Uterus (tissue), 2 donors: ENCODE measurements at regions not wholly inside any gene's neighbourhood (a gene's known extent, or its start where the extent isn't known, plus 50 kb on each side); places are given as distances from the start of the nearest gene placed in this dataset.

ENCODE experiments used
- CTCF ChIP-seq, 4 experiments: fragments of 200-600 bp in 2 of 4; fragments of 450-650 bp in 2 of 4; sonication (generic) in 2 of 4; IDR thresholded peaks; one replicate each; pipeline ENCODE4 v1.5.1; 2016 to 2019; ENCODE audit warnings: antibody characterized with exemption in 4 of 4, mild to moderate bottlenecking in 2 of 4, moderate library complexity in 1 of 4
- POLR2A ChIP-seq, 2 donors: fragments of 450-650 bp; IDR thresholded peaks; one replicate each; pipeline ENCODE4 v1.6.1; 2016; ENCODE audit warnings: antibody characterized with exemption in 2 of 2, mild to moderate bottlenecking in 1 of 2, moderate library complexity in 1 of 2

GRCh38 chr5:85605381-85605780, 1012.4 kb upstream of the COX7C start:
- no peak for TF ChIP-seq CTCF (IDR thresholded peaks at IDR 0.05)
- TF ChIP-seq POLR2A (IDR thresholded peaks at IDR 0.05), result no peak
